ENCODE measurements at regions not wholly inside any gene's neighbourhood (a gene's known extent, or its start where the extent isn't known, plus 50 kb on each side); places are given as distances from the start of the nearest gene placed in this dataset.

GRCh38 chr5:33330992-33331391 lies 109.8 kb upstream of the TARS1 start:
- no peak for TF ChIP-seq CTCF (IDR thresholded peaks at IDR 0.05)
- no peak for TF ChIP-seq POLR2A (IDR thresholded peaks at IDR 0.05)
